HG03280 (cell line): ENCODE measurements at regions not wholly inside any gene's neighbourhood (a gene's known extent, or its start where the extent isn't known, plus 50 kb on each side); places are given as distances from the start of the nearest gene placed in this dataset.

Source experiments
- ATAC-seq: cut with Tn5 transposase; IDR thresholded peaks from one replicate; pipeline ENCODE4 v1.9.1; 2021; ENCODE audit warnings: mild to moderate bottlenecking, moderate library complexity; ENCODE audit not compliant: unreplicated experiment

GRCh38 chr1:218752126-218752525 is 407.0 kb downstream of the TGFB2 start:
- no peak for ATAC-seq

GRCh38 chr1:218754477-218754876 is 409.3 kb downstream of the TGFB2 start:
- ATAC-seq = no peak

GRCh38 chr1:218755128-218755527 is 410.0 kb downstream of the TGFB2 start:
- no peak for ATAC-seq

GRCh38 chr1:218759795-218760194 is 413.9 kb upstream of the LYPLAL1 start:
- ATAC-seq = no peak

GRCh38 chr1:218760601-218761570 is 412.8 kb upstream of the LYPLAL1 start:
- ATAC-seq = no peak

GRCh38 chr1:218763538-218763937 is 410.1 kb upstream of the LYPLAL1 start:
- ATAC-seq = no peak

GRCh38 chr1:218765753-218766152 is 407.9 kb upstream of the LYPLAL1 start:
- ATAC-seq = no peak

GRCh38 chr1:218771931-218772330 is 401.7 kb upstream of the LYPLAL1 start:
- no peak for ATAC-seq

- ATAC-seq = no peak
Observed at GRCh38 chr1:218772575-218772974, 401.1 kb upstream of the LYPLAL1 start.

GRCh38 chr1:218775501-218776021 is 398.1 kb upstream of the LYPLAL1 start:
- ATAC-seq = no peak

- ATAC-seq = no peak
Observed at GRCh38 chr1:218778257-218779126, 395.2 kb upstream of the LYPLAL1 start.

GRCh38 chr1:218779341-218780100 is 394.2 kb upstream of the LYPLAL1 start:
- ATAC-seq = no peak

- ATAC-seq = no peak
Observed at GRCh38 chr1:218783131-218783530, 390.5 kb upstream of the LYPLAL1 start.

- ATAC-seq = no peak
Observed at GRCh38 chr1:218783916-218784315, 389.8 kb upstream of the LYPLAL1 start.

GRCh38 chr1:218785928-218786327 is 387.8 kb upstream of the LYPLAL1 start:
- ATAC-seq = no peak

GRCh38 chr1:218787826-218788225 is 385.9 kb upstream of the LYPLAL1 start:
- no peak for ATAC-seq

- no peak for ATAC-seq
Observed at GRCh38 chr1:218796773-218797172, 376.9 kb upstream of the LYPLAL1 start.

GRCh38 chr1:218802799-218803198 is 370.9 kb upstream of the LYPLAL1 start:
- ATAC-seq = no peak

GRCh38 chr1:218803351-218803997 is 370.2 kb upstream of the LYPLAL1 start:
- ATAC-seq = no peak
